IPS-18a (cell line): ENCODE measurements at regions not wholly inside any gene's neighbourhood (a gene's known extent, or its start where the extent isn't known, plus 50 kb on each side); places are given as distances from the start of the nearest gene placed in this dataset.
"Not testable (repeated sequence)": the region's sequence is repeated elsewhere in the genome, so short reads cannot be mapped to it uniquely, and the experiment has no call there.

Source experiments
- H3K27ac ChIP-seq: one replicate; pipeline ENCODE4 v1.5.1; 2013; ENCODE audit warnings: low read length
- H3K27me3 ChIP-seq: one replicate; pipeline ENCODE4 v1.6.1; 2013; ENCODE audit warnings: mild to moderate bottlenecking, low read length; ENCODE audit not compliant: control insufficient read depth, insufficient read depth
- H3K36me3 ChIP-seq: one replicate; pipeline ENCODE4 v1.6.1; 2013; ENCODE audit warnings: low read depth, low read length; ENCODE audit not compliant: control insufficient read depth
- H3K4me1 ChIP-seq: one replicate; pipeline ENCODE4 v1.6.1; 2013; ENCODE audit warnings: low read depth, low read length; ENCODE audit not compliant: control insufficient read depth
- H3K4me3 ChIP-seq: one replicate; pipeline ENCODE4 v1.5.1; 2013; ENCODE audit warnings: low read length
- H3K9ac ChIP-seq: one replicate; pipeline ENCODE4 v1.6.1; 2013; ENCODE audit warnings: mild to moderate bottlenecking, low read length, moderate library complexity
- H3K9me3 ChIP-seq: one replicate; pipeline ENCODE4 v1.6.1; 2013; ENCODE audit warnings: low read depth, low read length; ENCODE audit not compliant: control insufficient read depth

DNA sequence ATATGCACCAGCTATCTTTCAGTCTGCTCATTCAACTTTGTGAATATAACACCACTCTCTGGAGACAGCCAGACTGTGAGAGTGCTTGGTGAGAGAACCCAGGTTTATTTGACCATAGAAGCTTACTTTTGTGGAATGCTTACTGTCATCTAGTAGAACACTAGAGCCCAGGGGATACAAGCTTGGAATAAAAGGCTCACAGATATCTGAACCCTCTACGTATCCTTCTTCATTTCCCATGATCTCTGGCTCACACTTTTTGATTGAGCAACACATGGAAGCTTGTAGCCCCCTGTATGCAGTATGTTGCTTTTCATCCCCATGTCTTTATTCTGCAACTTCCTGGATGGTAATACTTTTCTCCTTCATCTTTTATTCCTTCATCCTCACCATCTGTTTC lies 835.3 kb upstream of the CITED2 start:
- H3K27me3 ChIP-seq, result no peaks in the 10 kb centered on the region
- H3K9me3 ChIP-seq, result no peaks in the 10 kb centered on the region
- no peaks in the 10 kb centered on the region for H3K36me3 ChIP-seq
- H3K27ac ChIP-seq, result no peak overlapping the region
- no peak overlapping the region for H3K4me3 ChIP-seq
- H3K9ac ChIP-seq, result no peak overlapping the region
- peaks cover 9% of the 10 kb centered on the region for H3K4me1 ChIP-seq

DNA sequence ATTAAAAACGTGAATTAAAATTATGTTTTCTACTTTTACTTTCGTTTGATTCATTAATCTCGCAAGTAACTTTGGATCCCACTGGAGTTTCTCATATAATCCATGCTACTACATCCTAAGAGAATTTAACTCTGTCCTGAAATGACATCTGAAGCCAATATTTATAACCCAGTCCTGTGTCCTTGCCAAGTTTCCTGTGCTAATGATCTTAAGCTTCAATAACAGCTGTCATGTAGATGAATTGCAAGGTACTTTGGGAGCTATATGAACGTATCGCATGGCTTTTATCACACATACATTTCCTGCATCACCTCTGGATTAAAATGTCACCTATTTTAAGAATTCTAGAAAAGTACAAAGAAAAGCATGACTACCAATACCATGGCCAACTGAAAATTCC lies 833.8 kb upstream of the CITED2 start:
- no peaks in the 10 kb centered on the region for H3K27me3 ChIP-seq

DNA sequence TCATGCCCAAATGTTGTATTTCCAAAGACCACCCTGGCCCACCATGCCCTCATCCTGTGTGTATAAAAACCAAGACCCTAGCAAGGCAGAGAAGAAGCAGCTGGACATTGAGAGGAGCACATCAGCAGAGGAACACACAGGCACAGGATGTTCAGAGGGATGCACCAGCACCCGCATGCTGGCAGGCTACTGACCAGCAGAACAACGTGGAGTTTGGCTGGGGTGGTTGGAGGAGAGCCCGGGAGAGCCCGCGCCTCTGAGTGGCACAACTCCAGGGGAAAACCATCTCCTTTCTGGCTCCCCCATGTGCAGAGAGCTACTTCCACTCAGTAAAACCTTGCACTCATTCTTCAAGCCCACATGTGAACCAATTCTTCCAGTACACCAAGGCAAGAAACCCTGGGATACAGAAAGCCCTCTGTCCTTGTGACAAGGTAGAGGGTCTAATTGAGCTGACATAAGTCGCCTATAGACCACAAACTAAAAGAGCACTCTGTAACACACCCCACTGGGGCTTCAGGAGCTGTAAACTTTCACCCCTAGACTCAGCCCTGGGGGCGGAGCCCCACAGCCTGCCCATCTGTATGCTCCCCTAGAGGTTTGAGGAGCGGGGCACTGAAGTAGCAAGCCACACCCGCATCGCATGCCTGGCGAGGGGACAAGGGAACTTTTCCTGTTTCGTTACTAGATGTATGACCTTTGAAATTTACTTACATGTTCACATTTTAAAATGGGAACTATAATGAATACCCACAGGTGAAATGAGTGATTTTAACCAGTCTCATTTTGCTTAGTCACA lies 831.5 kb upstream of the CITED2 start:
- Histone ChIP-seq H3K27ac (no peak overlapping the region), H3K9ac (no peak overlapping the region), H3K4me1 (no peaks in the 10 kb centered on the region), H3K4me3 (no peak overlapping the region), H3K36me3 (no peaks in the 10 kb centered on the region), H3K9me3 (no peaks in the 10 kb centered on the region), H3K27me3 (no peaks in the 10 kb centered on the region)

More for the DNA sequence above, 833.8 kb upstream of the CITED2 start:
- no peak overlapping the region for H3K27ac ChIP-seq
- no peak overlapping the region for H3K9ac ChIP-seq
- no peaks in the 10 kb centered on the region for H3K9me3 ChIP-seq
- peaks cover 9% of the 10 kb centered on the region for H3K4me1 ChIP-seq
- H3K4me3 ChIP-seq, result no peak overlapping the region
- no peaks in the 10 kb centered on the region for H3K36me3 ChIP-seq

DNA sequence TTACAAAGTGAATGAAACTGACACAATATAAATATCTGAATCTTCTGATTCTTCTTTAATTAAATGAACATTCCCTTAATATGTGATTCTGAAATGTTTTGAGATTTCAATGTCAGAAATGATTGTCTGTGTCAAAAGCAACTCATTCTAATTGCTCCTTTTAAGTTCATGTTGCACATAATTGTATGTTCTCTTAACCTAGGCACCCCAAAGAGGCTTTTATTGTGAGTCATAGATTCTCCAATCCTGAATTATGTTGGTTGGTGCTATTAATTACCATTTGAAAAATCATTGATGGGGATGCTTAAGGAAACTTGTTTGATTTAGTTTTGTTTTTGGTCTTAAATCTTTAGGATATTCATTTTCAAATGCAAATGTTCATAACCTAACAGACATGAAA lies 829.7 kb upstream of the CITED2 start:
- H3K4me3 ChIP-seq, result no peak overlapping the region
- H3K9me3 ChIP-seq, result no peaks in the 10 kb centered on the region
- H3K27ac ChIP-seq, result no peak overlapping the region
- H3K27me3 ChIP-seq, result no peaks in the 10 kb centered on the region
- no peaks in the 10 kb centered on the region for H3K4me1 ChIP-seq
- no peak overlapping the region for H3K9ac ChIP-seq
- no peaks in the 10 kb centered on the region for H3K36me3 ChIP-seq

DNA sequence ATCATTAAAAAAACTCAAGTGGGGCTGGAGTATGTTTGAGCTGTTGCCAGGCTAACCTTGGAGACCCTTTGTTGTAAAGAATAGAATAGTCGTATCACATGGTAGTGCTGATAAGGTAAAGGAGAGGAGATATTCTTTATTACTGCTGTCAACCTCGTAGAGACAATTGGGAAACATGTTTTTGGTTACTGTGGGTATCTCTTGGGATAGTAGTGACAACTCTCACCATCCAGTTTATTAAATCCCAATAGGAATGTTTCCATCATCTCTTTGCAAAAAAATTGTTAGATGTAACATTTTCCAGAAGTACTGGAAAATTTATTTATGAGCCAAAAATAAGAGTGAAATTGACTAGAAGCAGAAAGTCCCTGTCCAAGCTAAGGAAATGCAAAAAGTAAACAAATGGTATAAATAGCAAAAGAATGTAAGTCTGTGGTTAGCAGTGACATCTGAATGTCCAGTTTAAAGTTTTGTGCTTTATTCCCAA lies 829.3 kb upstream of the CITED2 start:
- Histone ChIP-seq H3K27me3 (no peaks in the 10 kb centered on the region), H3K4me3 (no peak overlapping the region), H3K9ac (no peak overlapping the region), H3K9me3 (no peaks in the 10 kb centered on the region), H3K36me3 (no peaks in the 10 kb centered on the region), H3K27ac (no peak overlapping the region), H3K4me1 (no peaks in the 10 kb centered on the region)

DNA sequence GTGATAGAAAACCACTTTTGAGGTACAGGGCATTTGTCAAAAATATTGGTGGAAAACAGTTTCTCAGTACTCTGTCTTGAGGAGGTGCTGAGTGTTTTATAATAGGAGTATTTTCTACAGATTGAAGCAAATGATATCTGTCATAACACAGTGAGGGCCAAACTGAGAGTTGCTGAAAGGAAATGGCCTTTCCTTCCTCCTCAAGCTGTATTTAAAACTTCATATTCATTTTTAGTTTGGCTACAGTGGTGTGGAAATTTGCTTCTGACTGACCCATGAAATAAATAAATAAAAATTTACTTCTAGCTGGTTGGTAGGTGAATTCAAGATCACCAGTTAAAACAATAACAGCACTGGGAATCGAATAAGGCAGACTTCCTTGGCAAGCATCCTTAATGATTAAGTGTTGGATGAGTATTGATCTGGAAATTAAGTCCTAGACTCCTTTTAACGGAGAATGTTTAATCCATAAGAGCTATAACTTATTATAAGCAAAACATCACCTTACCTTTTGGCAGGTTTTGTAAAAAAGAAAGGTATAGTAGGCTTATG lies 828.6 kb upstream of the CITED2 start:
- Histone ChIP-seq H3K27ac (no peak overlapping the region), H3K9me3 (no peaks in the 10 kb centered on the region), H3K4me1 (no peaks in the 10 kb centered on the region), H3K27me3 (no peaks in the 10 kb centered on the region), H3K36me3 (no peaks in the 10 kb centered on the region), H3K4me3 (no peak overlapping the region), H3K9ac (no peak overlapping the region)

DNA sequence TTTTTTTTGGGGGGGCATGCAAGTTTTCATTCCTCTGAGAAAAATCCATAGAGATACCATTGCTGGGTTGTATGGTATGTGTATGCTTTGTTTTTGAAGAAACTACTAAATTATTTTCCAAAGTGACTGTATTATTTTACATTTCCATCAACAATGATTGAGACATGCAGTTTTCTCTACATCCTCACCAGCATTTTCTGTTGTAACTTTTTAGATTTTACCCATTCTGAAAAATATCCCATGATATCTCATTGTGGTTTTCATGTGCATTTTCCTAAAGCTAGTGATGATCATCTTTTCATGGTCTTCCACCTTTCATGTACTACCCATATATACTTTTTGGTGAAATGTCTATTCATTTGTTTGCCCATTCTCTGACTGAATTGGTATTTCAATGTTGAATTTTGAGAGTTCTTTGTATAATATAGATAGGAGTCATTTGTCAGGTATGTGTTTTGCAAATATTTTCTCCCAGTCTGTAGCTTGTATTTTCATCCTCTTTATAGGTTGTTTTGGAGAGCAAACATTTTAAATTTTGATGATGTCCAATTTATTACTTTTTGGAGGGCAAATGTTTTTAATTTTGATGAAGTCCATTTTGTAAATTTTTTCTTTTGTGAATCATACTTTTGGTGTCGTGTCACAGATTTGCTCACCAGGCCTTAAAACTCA lies 827.5 kb upstream of the CITED2 start:
- H3K9ac ChIP-seq, result no peak overlapping the region
- no peak overlapping the region for H3K27ac ChIP-seq
- H3K9me3 ChIP-seq, result no peaks in the 10 kb centered on the region
- H3K36me3 ChIP-seq, result no peaks in the 10 kb centered on the region
- H3K4me3 ChIP-seq, result no peak overlapping the region
- no peaks in the 10 kb centered on the region for H3K4me1 ChIP-seq
- no peaks in the 10 kb centered on the region for H3K27me3 ChIP-seq

DNA sequence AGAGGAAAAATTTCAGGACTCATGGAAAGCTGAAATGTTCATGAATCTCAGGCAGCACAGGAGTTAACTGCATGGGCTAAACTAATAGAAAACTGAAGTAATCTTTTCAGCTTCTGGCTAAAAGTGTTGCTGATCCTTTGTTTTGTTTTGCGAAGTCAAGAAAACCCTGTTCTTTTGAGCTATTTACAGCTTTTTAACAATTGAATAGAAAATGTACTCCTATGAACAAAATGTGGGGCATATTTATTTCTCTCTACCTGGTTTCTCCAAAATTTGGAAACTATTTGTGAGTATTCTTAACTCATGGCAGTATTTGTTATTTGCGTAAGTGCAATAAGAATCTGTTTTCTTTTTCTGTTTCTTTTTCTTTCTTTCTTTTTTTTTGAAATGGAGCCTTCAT lies 818.8 kb upstream of the CITED2 start:
- H3K4me3 ChIP-seq, result no peak overlapping the region
- H3K27ac ChIP-seq, result no peak overlapping the region
- H3K4me1 ChIP-seq, result no peaks in the 10 kb centered on the region
- no peaks in the 10 kb centered on the region for H3K36me3 ChIP-seq
- H3K9ac ChIP-seq, result no peak overlapping the region
- H3K9me3 ChIP-seq, result peaks cover 41% of the 10 kb centered on the region
- H3K27me3 ChIP-seq, result no peaks in the 10 kb centered on the region

DNA sequence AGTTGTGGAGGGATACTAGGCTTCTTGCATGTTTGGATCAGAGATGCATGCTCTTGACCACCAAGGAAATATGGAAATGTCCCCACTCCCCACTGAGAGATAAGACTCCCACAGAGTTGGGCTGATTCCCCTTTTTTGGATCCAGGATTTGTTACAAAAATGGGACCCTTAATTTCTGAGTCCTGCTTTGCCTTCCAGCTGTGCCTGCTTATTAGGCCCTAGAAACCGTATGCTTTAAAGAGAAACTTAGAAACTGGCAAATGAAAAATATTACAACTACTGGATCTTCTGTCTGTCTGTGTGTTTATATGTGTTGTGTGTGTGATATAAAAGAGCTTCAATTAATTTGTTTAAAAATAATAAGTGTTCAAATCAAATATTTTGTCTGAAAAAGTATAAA lies 817.6 kb upstream of the CITED2 start:
- H3K4me1 ChIP-seq, result no peaks in the 10 kb centered on the region
- H3K27ac ChIP-seq, result no peak overlapping the region
- H3K4me3 ChIP-seq, result no peak overlapping the region
- H3K9ac ChIP-seq, result no peak overlapping the region
- H3K9me3 ChIP-seq, result peaks cover 45% of the 10 kb centered on the region
- no peaks in the 10 kb centered on the region for H3K27me3 ChIP-seq
- H3K36me3 ChIP-seq, result no peaks in the 10 kb centered on the region

DNA sequence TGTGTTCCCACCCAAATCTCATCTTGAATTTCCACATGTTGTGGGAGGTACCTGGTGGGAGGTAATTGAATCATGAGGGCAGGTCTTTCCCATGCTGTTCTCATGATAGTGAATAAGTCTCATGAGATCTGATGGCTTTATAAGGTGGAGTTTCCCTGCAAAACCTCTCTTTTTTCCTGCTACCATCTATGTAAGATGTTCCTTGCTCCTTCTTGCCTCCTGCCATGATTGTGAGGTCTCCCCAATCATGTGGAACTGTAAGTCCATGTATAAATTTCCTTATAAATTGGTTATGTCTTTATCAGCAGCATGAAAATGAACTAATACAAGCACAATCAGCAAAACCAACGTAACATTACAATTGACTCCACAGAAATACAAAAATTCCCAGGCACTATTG lies 814.8 kb upstream of the CITED2 start:
- peaks cover 51% of the 10 kb centered on the region for H3K9me3 ChIP-seq
- not testable (repeated sequence) for H3K36me3 ChIP-seq, H3K27me3 ChIP-seq, H3K9ac ChIP-seq, H3K4me1 ChIP-seq, H3K4me3 ChIP-seq, H3K27ac ChIP-seq

DNA sequence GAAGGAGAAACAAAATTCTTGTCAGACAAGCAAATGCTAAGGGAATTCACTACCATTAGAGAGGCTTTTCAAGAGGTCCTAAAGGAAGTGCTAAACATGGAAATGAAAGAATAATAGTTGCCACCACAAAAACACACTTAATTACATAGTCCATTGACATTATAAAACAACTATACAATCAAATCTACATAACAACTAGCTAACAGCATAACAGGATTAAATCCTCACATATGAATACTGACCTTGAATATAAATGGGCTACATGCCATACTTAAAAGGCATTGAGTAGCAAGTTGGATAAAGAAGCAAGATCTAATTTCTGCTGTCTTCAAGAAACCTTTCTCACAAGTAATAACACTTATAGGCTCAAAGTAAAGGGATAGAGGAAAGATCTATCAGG lies 811.5 kb upstream of the CITED2 start:
- no peak overlapping the region for H3K9ac ChIP-seq
- no peak overlapping the region for H3K4me3 ChIP-seq
- no peaks in the 10 kb centered on the region for H3K4me1 ChIP-seq
- H3K9me3 ChIP-seq, result peaks cover 24% of the 10 kb centered on the region
- H3K27ac ChIP-seq, result no peak overlapping the region
- no peaks in the 10 kb centered on the region for H3K27me3 ChIP-seq
- no peaks in the 10 kb centered on the region for H3K36me3 ChIP-seq
